ENCODE measurements at regions not wholly inside any gene's neighbourhood (a gene's known extent, or its start where the extent isn't known, plus 50 kb on each side); places are given as distances from the start of the nearest gene placed in this dataset.

- no peak overlapping the region for H3K4me3 ChIP-seq (ENCODE audit: control insufficient read depth in 1 of 7, extremely low read depth in 1 of 7, insufficient read depth in 4 of 7, low read depth in 2 of 7, low read length in 6 of 7)
- no peaks in the 10 kb centered on the region for H3K27me3 ChIP-seq (replicated peaks in 2 of 5; ENCODE audit: control insufficient read depth in 4 of 5, insufficient read depth in 5 of 5, low read length in 4 of 5)
- 87% methylated on average over 5 of the region's 5 CpGs for WGBS (ENCODE audit: insufficient coverage)
- ChIA-PET POLR2A (no interaction called here), CTCF (no interaction called here)
- no peaks in the 10 kb centered on the region for H3K36me3 ChIP-seq (ENCODE audit: control insufficient read depth in 4 of 4, insufficient read depth in 4 of 4, low read length in 3 of 4)
- no peak for DNase-seq
- no peaks in the 10 kb centered on the region for H3K4me1 ChIP-seq (ENCODE audit: control extremely low read depth in 1 of 4, control insufficient read depth in 4 of 4, insufficient read depth in 4 of 4, low read length in 3 of 4)
- no peaks in the 10 kb centered on the region for H3K9me3 ChIP-seq (ENCODE audit: control extremely low read depth in 1 of 5, control insufficient read depth in 4 of 5, insufficient read depth in 2 of 5, low read depth in 1 of 5, low read length in 4 of 5)
- H3K27ac ChIP-seq (ENCODE audit: insufficient read depth in 1 of 2, low read depth in 1 of 2, low read length in 2 of 2, poor library complexity in 1 of 2, severe bottlenecking in 2 of 2), result no peak overlapping the region
Measured at GRCh38 chr4:187491286-187491685, 504.3 kb upstream of the ZFP42 start.

GRCh38 chr4:187491959-187492358 is 503.6 kb upstream of the ZFP42 start:
- ChIA-PET CTCF (no interaction called here), POLR2A (no interaction called here)
- Histone ChIP-seq H3K36me3 (ENCODE audit: control insufficient read depth in 4 of 4, insufficient read depth in 4 of 4, low read length in 3 of 4) (no peaks in the 10 kb centered on the region), H3K4me1 (ENCODE audit: control extremely low read depth in 1 of 4, control insufficient read depth in 4 of 4, insufficient read depth in 4 of 4, low read length in 3 of 4) (no peaks in the 10 kb centered on the region), H3K27me3 (replicated peaks in 2 of 5; ENCODE audit: control insufficient read depth in 4 of 5, insufficient read depth in 5 of 5, low read length in 4 of 5) (no peaks in the 10 kb centered on the region), H3K4me3 (ENCODE audit: control insufficient read depth in 1 of 7, extremely low read depth in 1 of 7, insufficient read depth in 4 of 7, low read depth in 2 of 7, low read length in 6 of 7) (no peak overlapping the region), H3K9me3 (ENCODE audit: control extremely low read depth in 1 of 5, control insufficient read depth in 4 of 5, insufficient read depth in 2 of 5, low read depth in 1 of 5, low read length in 4 of 5) (no peaks in the 10 kb centered on the region), H3K27ac (ENCODE audit: insufficient read depth in 1 of 2, low read depth in 1 of 2, low read length in 2 of 2, poor library complexity in 1 of 2, severe bottlenecking in 2 of 2) (no peak overlapping the region)
- WGBS (ENCODE audit: insufficient coverage), result 80% methylated on average over 2 of the region's 2 CpGs
- no peak for DNase-seq

- no peak overlapping the region for H3K27ac ChIP-seq (ENCODE audit: insufficient read depth in 1 of 2, low read depth in 1 of 2, low read length in 2 of 2, poor library complexity in 1 of 2, severe bottlenecking in 2 of 2)
- POLR2A ChIA-PET, result no interaction called here
Measured at GRCh38 chr4:187493661-187494060, 501.9 kb upstream of the ZFP42 start.

GRCh38 chr4:187499956-187500355 is 495.6 kb upstream of the ZFP42 start:
- WGBS (ENCODE audit: insufficient coverage), result 100% methylated on average over 2 of the region's 4 CpGs
- Histone ChIP-seq H3K9me3 (ENCODE audit: control extremely low read depth in 1 of 5, control insufficient read depth in 4 of 5, insufficient read depth in 2 of 5, low read depth in 1 of 5, low read length in 4 of 5) (no peaks in the 10 kb centered on the region), H3K27ac (ENCODE audit: insufficient read depth in 1 of 2, low read depth in 1 of 2, low read length in 2 of 2, poor library complexity in 1 of 2, severe bottlenecking in 2 of 2) (no peak overlapping the region), H3K4me3 (ENCODE audit: control insufficient read depth in 1 of 7, extremely low read depth in 1 of 7, insufficient read depth in 4 of 7, low read depth in 2 of 7, low read length in 6 of 7) (no peak overlapping the region), H3K36me3 (ENCODE audit: control insufficient read depth in 4 of 4, insufficient read depth in 4 of 4, low read length in 3 of 4) (no peaks in the 10 kb centered on the region), H3K4me1 (ENCODE audit: control extremely low read depth in 1 of 4, control insufficient read depth in 4 of 4, insufficient read depth in 4 of 4, low read length in 3 of 4) (no peaks in the 10 kb centered on the region), H3K27me3 (replicated peaks in 2 of 5; ENCODE audit: control insufficient read depth in 4 of 5, insufficient read depth in 5 of 5, low read length in 4 of 5) (no peaks in the 10 kb centered on the region)
- CTCF ChIA-PET, result no interaction called here
- POLR2A ChIA-PET, result no interaction called here
- DNase-seq, result no peak

More at GRCh38 chr4:187493661-187494060, 501.9 kb upstream of the ZFP42 start:
- Histone ChIP-seq H3K36me3 (ENCODE audit: control insufficient read depth in 4 of 4, insufficient read depth in 4 of 4, low read length in 3 of 4) (no peaks in the 10 kb centered on the region), H3K9me3 (ENCODE audit: control extremely low read depth in 1 of 5, control insufficient read depth in 4 of 5, insufficient read depth in 2 of 5, low read depth in 1 of 5, low read length in 4 of 5) (no peaks in the 10 kb centered on the region), H3K4me3 (ENCODE audit: control insufficient read depth in 1 of 7, extremely low read depth in 1 of 7, insufficient read depth in 4 of 7, low read depth in 2 of 7, low read length in 6 of 7) (no peak overlapping the region), H3K27me3 (replicated peaks in 2 of 5; ENCODE audit: control insufficient read depth in 4 of 5, insufficient read depth in 5 of 5, low read length in 4 of 5) (no peaks in the 10 kb centered on the region), H3K4me1 (ENCODE audit: control extremely low read depth in 1 of 4, control insufficient read depth in 4 of 4, insufficient read depth in 4 of 4, low read length in 3 of 4) (no peaks in the 10 kb centered on the region)
- CTCF ChIA-PET, result no interaction called here
- DNase-seq, result no peak

GRCh38 chr4:187500796-187501195 is 494.8 kb upstream of the ZFP42 start:
- Histone ChIP-seq H3K27ac (ENCODE audit: insufficient read depth in 1 of 2, low read depth in 1 of 2, low read length in 2 of 2, poor library complexity in 1 of 2, severe bottlenecking in 2 of 2) (no peak overlapping the region), H3K27me3 (replicated peaks in 2 of 5; ENCODE audit: control insufficient read depth in 4 of 5, insufficient read depth in 5 of 5, low read length in 4 of 5) (no peaks in the 10 kb centered on the region), H3K9me3 (ENCODE audit: control extremely low read depth in 1 of 5, control insufficient read depth in 4 of 5, insufficient read depth in 2 of 5, low read depth in 1 of 5, low read length in 4 of 5) (no peaks in the 10 kb centered on the region), H3K36me3 (ENCODE audit: control insufficient read depth in 4 of 4, insufficient read depth in 4 of 4, low read length in 3 of 4) (no peaks in the 10 kb centered on the region), H3K4me1 (ENCODE audit: control extremely low read depth in 1 of 4, control insufficient read depth in 4 of 4, insufficient read depth in 4 of 4, low read length in 3 of 4) (no peaks in the 10 kb centered on the region), H3K4me3 (ENCODE audit: control insufficient read depth in 1 of 7, extremely low read depth in 1 of 7, insufficient read depth in 4 of 7, low read depth in 2 of 7, low read length in 6 of 7) (no peak overlapping the region)
- DNase-seq, result no peak
- POLR2A ChIA-PET, result no interaction called here
- WGBS (ENCODE audit: insufficient coverage), result 89% methylated on average over 1 of the region's 1 CpG
- CTCF ChIA-PET, result no interaction called here

GRCh38 chr4:187501731-187502130 is 493.8 kb upstream of the ZFP42 start:
- Histone ChIP-seq H3K27ac (ENCODE audit: insufficient read depth in 1 of 2, low read depth in 1 of 2, low read length in 2 of 2, poor library complexity in 1 of 2, severe bottlenecking in 2 of 2) (no peak overlapping the region), H3K36me3 (ENCODE audit: control insufficient read depth in 4 of 4, insufficient read depth in 4 of 4, low read length in 3 of 4) (no peaks in the 10 kb centered on the region), H3K27me3 (replicated peaks in 2 of 5; ENCODE audit: control insufficient read depth in 4 of 5, insufficient read depth in 5 of 5, low read length in 4 of 5) (no peaks in the 10 kb centered on the region), H3K4me3 (ENCODE audit: control insufficient read depth in 1 of 7, extremely low read depth in 1 of 7, insufficient read depth in 4 of 7, low read depth in 2 of 7, low read length in 6 of 7) (no peak overlapping the region), H3K4me1 (ENCODE audit: control extremely low read depth in 1 of 4, control insufficient read depth in 4 of 4, insufficient read depth in 4 of 4, low read length in 3 of 4) (no peaks in the 10 kb centered on the region), H3K9me3 (ENCODE audit: control extremely low read depth in 1 of 5, control insufficient read depth in 4 of 5, insufficient read depth in 2 of 5, low read depth in 1 of 5, low read length in 4 of 5) (no peaks in the 10 kb centered on the region)
- POLR2A ChIA-PET, result no interaction called here
- DNase-seq, result no peak
- CTCF ChIA-PET, result no interaction called here
- WGBS (ENCODE audit: insufficient coverage), result 100% methylated on average over 8 of the region's 8 CpGs

- no peaks in the 10 kb centered on the region for H3K27me3 ChIP-seq (replicated peaks in 2 of 5; ENCODE audit: control insufficient read depth in 4 of 5, insufficient read depth in 5 of 5, low read length in 4 of 5)
- H3K36me3 ChIP-seq (ENCODE audit: control insufficient read depth in 4 of 4, insufficient read depth in 4 of 4, low read length in 3 of 4), result no peaks in the 10 kb centered on the region
- no peaks in the 10 kb centered on the region for H3K9me3 ChIP-seq (ENCODE audit: control extremely low read depth in 1 of 5, control insufficient read depth in 4 of 5, insufficient read depth in 2 of 5, low read depth in 1 of 5, low read length in 4 of 5)
- no peak overlapping the region for H3K27ac ChIP-seq (ENCODE audit: insufficient read depth in 1 of 2, low read depth in 1 of 2, low read length in 2 of 2, poor library complexity in 1 of 2, severe bottlenecking in 2 of 2)
- no peak for DNase-seq
- WGBS (ENCODE audit: insufficient coverage), result 87% methylated on average over 24 of the region's 55 CpGs
- ChIA-PET POLR2A (interaction anchor here (0.6 kb wide), 1 partner anchor 144 kb away, joined by 3 read pairs; no protein-coding TSS in a partner anchor), CTCF (no interaction called here)
- H3K4me3 ChIP-seq (ENCODE audit: control insufficient read depth in 1 of 7, extremely low read depth in 1 of 7, insufficient read depth in 4 of 7, low read depth in 2 of 7, low read length in 6 of 7), result no peak overlapping the region
- no peaks in the 10 kb centered on the region for H3K4me1 ChIP-seq (ENCODE audit: control extremely low read depth in 1 of 4, control insufficient read depth in 4 of 4, insufficient read depth in 4 of 4, low read length in 3 of 4)
Measured at GRCh38 chr4:187504974-187505797, 490.4 kb upstream of the ZFP42 start.
